C4-2B (cell line): ENCODE measurements at regions not wholly inside any gene's neighbourhood (a gene's known extent, or its start where the extent isn't known, plus 50 kb on each side); places are given as distances from the start of the nearest gene placed in this dataset.

ENCODE experiments used
- H3K27ac ChIP-seq: fragments of 450-650 bp; 2 replicates; pipeline ENCODE4 v1.5.1; 2017
- ZFX ChIP-seq: fragments of 450-650 bp; IDR thresholded peaks from 2 replicates; pipeline ENCODE4 v1.6.1; 2017
- TF ChIP-seq, protein P1 (sequence below): fragments of 450-650 bp; conservative IDR thresholded peaks from 2 replicates; pipeline ENCODE4 v1.5.1; 2017; ENCODE audit warnings: mild to moderate bottlenecking

DNA sequence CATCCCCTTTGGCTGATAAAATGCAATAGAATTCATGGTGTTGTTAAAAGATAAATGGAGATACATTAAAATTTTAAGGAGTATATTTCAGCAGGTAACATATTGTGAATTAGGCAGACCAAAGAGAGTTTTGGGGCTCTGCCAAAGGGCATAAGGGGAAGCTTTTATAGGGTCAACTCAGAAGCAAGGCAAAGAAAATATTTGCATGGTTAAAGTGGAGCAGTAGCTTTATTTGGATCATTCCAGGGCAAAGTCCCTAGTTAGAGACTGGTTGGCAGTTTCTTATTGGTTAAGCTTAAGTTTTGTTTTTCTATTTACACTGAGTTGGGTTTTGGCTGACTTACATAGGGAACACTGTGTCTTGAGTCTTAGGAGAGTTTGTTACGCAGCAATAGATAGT lies 75.1 kb upstream of the CA10 start:
- TF ChIP-seq, protein P1, sequence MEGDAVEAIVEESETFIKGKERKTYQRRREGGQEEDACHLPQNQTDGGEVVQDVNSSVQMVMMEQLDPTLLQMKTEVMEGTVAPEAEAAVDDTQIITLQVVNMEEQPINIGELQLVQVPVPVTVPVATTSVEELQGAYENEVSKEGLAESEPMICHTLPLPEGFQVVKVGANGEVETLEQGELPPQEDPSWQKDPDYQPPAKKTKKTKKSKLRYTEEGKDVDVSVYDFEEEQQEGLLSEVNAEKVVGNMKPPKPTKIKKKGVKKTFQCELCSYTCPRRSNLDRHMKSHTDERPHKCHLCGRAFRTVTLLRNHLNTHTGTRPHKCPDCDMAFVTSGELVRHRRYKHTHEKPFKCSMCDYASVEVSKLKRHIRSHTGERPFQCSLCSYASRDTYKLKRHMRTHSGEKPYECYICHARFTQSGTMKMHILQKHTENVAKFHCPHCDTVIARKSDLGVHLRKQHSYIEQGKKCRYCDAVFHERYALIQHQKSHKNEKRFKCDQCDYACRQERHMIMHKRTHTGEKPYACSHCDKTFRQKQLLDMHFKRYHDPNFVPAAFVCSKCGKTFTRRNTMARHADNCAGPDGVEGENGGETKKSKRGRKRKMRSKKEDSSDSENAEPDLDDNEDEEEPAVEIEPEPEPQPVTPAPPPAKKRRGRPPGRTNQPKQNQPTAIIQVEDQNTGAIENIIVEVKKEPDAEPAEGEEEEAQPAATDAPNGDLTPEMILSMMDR = no peak
- no peak for TF ChIP-seq ZFX
- no peak overlapping the region for H3K27ac ChIP-seq

GRCh38 chr17:52233176-52233575 lies 74.7 kb upstream of the CA10 start:
- TF ChIP-seq ZFX = no peak
- TF ChIP-seq, protein P1 = no peak
- no peak overlapping the region for H3K27ac ChIP-seq

- TF ChIP-seq ZFX = no peak
- TF ChIP-seq, protein P1 = no peak
- no peak overlapping the region for H3K27ac ChIP-seq
Observed at GRCh38 chr17:52228823-52229222, 70.3 kb upstream of the CA10 start.

GRCh38 chr17:52227926-52228325 lies 69.4 kb upstream of the CA10 start:
- H3K27ac ChIP-seq = no peak overlapping the region
- TF ChIP-seq, protein P1 = no peak

DNA sequence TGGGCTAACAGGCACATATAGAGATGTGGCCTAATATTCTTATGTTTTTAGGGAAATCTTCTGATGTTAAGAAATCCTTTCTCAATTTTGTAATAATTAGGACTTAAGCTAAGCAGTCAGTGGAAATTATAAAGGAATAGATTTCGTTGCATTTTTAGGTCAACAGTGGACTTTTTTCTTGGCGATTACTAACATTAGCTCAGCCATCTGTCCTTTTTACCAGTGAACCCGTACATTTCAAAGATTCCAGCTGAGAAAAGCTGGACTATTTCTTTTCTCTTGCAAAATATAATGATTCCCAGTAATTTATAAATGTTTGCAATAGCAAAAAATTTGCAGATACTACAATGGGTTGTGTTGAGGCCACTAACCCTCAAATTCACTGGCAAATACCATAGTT lies 54.9 kb upstream of the CA10 start:
- H3K27ac ChIP-seq = no peak overlapping the region
- TF ChIP-seq, protein P1 = no peak
- no peak for TF ChIP-seq ZFX

- no peak for TF ChIP-seq ZFX
- H3K27ac ChIP-seq = no peak overlapping the region
Observed at GRCh38 chr17:52212851-52213250, 54.3 kb upstream of the CA10 start.

DNA sequence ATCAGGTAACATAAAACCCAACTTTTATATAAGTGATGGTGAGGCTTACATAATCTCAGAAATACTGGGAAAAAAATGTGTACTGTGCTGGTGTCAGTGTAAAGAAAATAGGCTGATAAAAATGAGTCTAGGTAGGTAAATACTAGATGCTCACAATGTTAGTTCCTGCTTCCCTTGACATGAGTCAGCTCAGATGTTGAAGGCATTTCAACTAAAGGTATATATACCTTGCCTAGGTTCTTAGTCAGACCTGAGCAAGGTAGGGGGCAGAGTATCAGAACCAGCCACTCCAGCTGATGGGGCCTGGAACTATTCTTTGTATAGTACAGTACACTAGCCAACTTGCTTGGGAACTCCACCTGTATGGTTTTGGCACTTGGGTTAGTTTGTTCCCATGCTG lies 51.0 kb upstream of the CA10 start:
- no peak overlapping the region for H3K27ac ChIP-seq
- no peak for TF ChIP-seq ZFX
- TF ChIP-seq, protein P1 = no peak
